ENCODE measurements at regions not wholly inside any gene's neighbourhood (a gene's known extent, or its start where the extent isn't known, plus 50 kb on each side); places are given as distances from the start of the nearest gene placed in this dataset.

DNA sequence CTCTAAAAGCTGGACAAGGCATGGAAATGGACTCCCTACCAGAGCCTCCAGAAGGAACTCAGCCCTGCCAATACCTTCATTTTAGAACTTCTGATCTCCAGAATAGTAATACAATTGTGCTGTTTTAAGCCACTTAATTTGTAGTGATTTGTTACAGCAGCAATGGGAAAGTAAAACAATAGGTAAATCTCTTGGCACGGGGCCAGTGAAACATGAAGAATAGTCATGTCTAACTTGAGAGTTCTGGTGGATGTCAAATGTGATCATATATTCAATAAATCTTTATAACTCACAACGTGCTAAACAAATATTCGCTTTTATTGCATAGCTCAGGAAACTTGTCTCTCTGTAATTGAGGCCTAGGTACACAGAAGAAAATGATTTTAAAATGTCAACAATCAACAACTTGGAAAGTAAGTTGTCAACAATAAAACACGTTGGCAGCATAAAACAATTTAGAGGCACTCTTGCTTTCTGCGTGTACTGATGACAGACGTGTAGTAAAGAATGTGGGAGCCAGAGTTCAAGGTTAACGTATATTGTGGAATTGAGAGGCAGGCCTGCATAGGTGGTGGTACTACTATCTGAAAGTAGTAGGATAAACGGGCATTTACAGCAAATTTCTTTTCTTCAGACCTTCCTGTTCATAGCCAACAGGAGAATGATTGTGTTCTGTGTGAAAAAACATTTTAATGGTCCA is 140.5 kb upstream of the OPRM1 start:
- no peak for DNase-seq
- H3K9me3 Mint-ChIP-seq = no peaks in the 10 kb centered on the region
- WGBS, 2 experiments (ENCODE audit: insufficient coverage in 1 of 2, insufficient read length in 1 of 2) = 92 to 94% methylated on average over 6 to 8 of the region's 8 CpGs
- H3K27ac Mint-ChIP-seq = no peak overlapping the region
- H3K4me1 ChIP-seq (ENCODE audit: control insufficient read depth, insufficient read depth, low read length) = no peaks in the 10 kb centered on the region
- H3K36me3 ChIP-seq (ENCODE audit: control insufficient read depth, insufficient read depth, low read length) = no peaks in the 10 kb centered on the region
- H3K27ac ChIP-seq (ENCODE audit: low read depth, low read length) = no peak overlapping the region
- H3K4me3 Mint-ChIP-seq = no peak overlapping the region
- no peaks in the 10 kb centered on the region for H3K27me3 ChIP-seq (ENCODE audit: control insufficient read depth, insufficient read depth, low read length, poor library complexity, severe bottlenecking)
- H3K9me3 ChIP-seq (ENCODE audit: control insufficient read depth, low read length) = no peaks in the 10 kb centered on the region
- no peak overlapping the region for H3K9ac ChIP-seq (ENCODE audit: extremely low read depth, low read length, poor library complexity, severe bottlenecking)
- TF ChIP-seq, protein P1, sequence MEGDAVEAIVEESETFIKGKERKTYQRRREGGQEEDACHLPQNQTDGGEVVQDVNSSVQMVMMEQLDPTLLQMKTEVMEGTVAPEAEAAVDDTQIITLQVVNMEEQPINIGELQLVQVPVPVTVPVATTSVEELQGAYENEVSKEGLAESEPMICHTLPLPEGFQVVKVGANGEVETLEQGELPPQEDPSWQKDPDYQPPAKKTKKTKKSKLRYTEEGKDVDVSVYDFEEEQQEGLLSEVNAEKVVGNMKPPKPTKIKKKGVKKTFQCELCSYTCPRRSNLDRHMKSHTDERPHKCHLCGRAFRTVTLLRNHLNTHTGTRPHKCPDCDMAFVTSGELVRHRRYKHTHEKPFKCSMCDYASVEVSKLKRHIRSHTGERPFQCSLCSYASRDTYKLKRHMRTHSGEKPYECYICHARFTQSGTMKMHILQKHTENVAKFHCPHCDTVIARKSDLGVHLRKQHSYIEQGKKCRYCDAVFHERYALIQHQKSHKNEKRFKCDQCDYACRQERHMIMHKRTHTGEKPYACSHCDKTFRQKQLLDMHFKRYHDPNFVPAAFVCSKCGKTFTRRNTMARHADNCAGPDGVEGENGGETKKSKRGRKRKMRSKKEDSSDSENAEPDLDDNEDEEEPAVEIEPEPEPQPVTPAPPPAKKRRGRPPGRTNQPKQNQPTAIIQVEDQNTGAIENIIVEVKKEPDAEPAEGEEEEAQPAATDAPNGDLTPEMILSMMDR (conservative IDR thresholded peaks at IDR 0.05) = no peak
- no peaks in the 10 kb centered on the region for H3K27me3 Mint-ChIP-seq (ENCODE audit: insufficient read depth)
- no peaks in the 10 kb centered on the region for H3K36me3 Mint-ChIP-seq (ENCODE audit: low read depth)
- no peak overlapping the region for H3K4me3 ChIP-seq (ENCODE audit: low read length)
- no peaks in the 10 kb centered on the region for H3K4me1 Mint-ChIP-seq

DNA sequence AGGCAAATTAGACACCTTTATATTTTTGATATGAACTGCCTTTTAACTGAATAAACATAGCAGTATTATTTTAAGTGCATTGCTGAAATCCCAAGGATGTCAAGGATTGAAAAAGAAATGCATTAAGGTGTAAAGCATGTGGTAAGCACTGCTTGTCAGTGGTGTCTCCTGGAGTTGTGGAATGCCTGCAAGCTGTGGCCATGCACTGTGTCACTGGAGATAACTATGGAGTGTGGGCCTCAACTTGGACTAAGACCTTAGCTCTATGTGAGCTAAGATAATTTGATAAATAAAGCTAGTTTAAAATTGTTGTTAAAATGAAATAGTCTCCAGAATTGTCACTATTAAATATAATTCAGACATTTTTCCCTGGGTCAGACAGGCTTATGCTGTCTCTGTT is 156.6 kb upstream of the OPRM1 start:
- no peaks in the 10 kb centered on the region for H3K27me3 ChIP-seq (ENCODE audit: control insufficient read depth, insufficient read depth, low read length, poor library complexity, severe bottlenecking)
- H3K36me3 Mint-ChIP-seq (ENCODE audit: low read depth) = no peaks in the 10 kb centered on the region
- no peaks in the 10 kb centered on the region for H3K27me3 Mint-ChIP-seq (ENCODE audit: insufficient read depth)
- peaks cover 33% of the 10 kb centered on the region for H3K9me3 Mint-ChIP-seq
- no peaks in the 10 kb centered on the region for H3K36me3 ChIP-seq (ENCODE audit: control insufficient read depth, insufficient read depth, low read length)
- no peaks in the 10 kb centered on the region for H3K4me1 Mint-ChIP-seq
- no peak overlapping the region for H3K27ac Mint-ChIP-seq
- TF ChIP-seq, protein P1 (conservative IDR thresholded peaks at IDR 0.05) = no peak
- no peak for DNase-seq
- no peaks in the 10 kb centered on the region for H3K4me1 ChIP-seq (ENCODE audit: control insufficient read depth, insufficient read depth, low read length)
- H3K4me3 ChIP-seq (ENCODE audit: low read length) = no peak overlapping the region
- peaks cover 34% of the 10 kb centered on the region for H3K9me3 ChIP-seq (ENCODE audit: control insufficient read depth, low read length)
- no peak overlapping the region for H3K9ac ChIP-seq (ENCODE audit: extremely low read depth, low read length, poor library complexity, severe bottlenecking)
- H3K27ac ChIP-seq (ENCODE audit: low read depth, low read length) = no peak overlapping the region
- H3K4me3 Mint-ChIP-seq = no peak overlapping the region

DNA sequence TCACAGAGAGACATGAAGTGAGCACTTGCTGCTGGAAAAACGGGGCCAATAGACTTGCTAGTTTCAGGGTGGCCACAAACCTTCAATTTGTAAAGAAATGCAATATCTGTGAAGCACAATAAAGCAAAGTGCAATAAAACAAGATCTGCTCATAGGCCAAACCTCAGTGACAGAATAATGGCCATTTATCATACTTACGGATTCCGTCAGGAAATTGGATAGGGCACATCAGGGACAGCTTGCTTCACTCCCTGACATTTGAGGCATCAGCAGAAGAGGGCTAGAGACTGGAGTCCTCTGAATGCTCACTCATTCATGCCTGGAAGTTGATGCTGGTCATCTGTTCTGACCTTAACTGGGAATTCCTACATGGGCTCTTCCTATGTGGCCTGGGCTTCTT is 165.5 kb upstream of the OPRM1 start:
- TF ChIP-seq, protein P1 (conservative IDR thresholded peaks at IDR 0.05) = no peak
- Mint-ChIP-seq H3K9me3 (peaks cover 13% of the 10 kb centered on the region), H3K27ac (no peak overlapping the region), H3K36me3 (ENCODE audit: low read depth) (no peaks in the 10 kb centered on the region), H3K4me1 (no peaks in the 10 kb centered on the region), H3K27me3 (ENCODE audit: insufficient read depth) (peaks cover 2% of the 10 kb centered on the region), H3K4me3 (no peak overlapping the region)
- H3K9me3 ChIP-seq (ENCODE audit: control insufficient read depth, low read length) = peaks cover 17% of the 10 kb centered on the region
- H3K36me3 ChIP-seq (ENCODE audit: control insufficient read depth, insufficient read depth, low read length) = no peaks in the 10 kb centered on the region
- H3K27me3 ChIP-seq (ENCODE audit: control insufficient read depth, insufficient read depth, low read length, poor library complexity, severe bottlenecking) = no peaks in the 10 kb centered on the region
- no peak overlapping the region for H3K27ac ChIP-seq (ENCODE audit: low read depth, low read length)
- 92% methylated on average over 3 of the region's 3 CpGs for WGBS, 2 experiments (ENCODE audit: insufficient coverage in 1 of 2, insufficient read length in 1 of 2)
- no peak for DNase-seq
- no peaks in the 10 kb centered on the region for H3K4me1 ChIP-seq (ENCODE audit: control insufficient read depth, insufficient read depth, low read length)
- no peak overlapping the region for H3K4me3 ChIP-seq (ENCODE audit: low read length)
- H3K9ac ChIP-seq (ENCODE audit: extremely low read depth, low read length, poor library complexity, severe bottlenecking) = no peak overlapping the region

Measured in endodermal cell (in vitro differentiated cells).